ENCODE measurements at regions not wholly inside any gene's neighbourhood (a gene's known extent, or its start where the extent isn't known, plus 50 kb on each side); places are given as distances from the start of the nearest gene placed in this dataset.

DNA sequence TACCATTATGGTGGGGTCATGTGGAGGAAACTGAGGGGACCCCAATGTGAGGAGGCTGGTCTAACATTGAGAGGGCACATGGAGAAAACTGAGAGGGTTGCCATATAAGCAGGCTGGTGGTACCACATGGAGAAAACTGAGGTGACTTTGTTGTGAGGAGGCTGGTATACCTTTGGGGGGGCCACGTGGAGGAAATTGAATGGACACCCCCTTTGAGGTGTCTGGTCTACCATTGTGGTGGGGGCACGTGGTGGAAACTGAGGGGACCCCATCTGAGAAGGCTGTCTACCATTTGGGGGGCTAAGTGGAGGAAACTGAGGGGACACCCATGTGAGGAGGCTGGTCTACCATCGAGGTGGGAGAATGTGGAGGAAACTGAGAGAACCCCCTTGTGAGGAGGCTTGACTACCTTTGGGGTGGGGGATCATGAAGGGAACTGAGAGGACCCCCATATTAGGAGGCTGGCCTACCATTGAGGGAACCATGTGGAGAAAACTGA is 163.8 kb downstream of the FBLN2 start:
- H3K4me3 ChIP-seq (ENCODE audit: low read depth, low read length): no peak overlapping the region
- TF ChIP-seq, protein P1, sequence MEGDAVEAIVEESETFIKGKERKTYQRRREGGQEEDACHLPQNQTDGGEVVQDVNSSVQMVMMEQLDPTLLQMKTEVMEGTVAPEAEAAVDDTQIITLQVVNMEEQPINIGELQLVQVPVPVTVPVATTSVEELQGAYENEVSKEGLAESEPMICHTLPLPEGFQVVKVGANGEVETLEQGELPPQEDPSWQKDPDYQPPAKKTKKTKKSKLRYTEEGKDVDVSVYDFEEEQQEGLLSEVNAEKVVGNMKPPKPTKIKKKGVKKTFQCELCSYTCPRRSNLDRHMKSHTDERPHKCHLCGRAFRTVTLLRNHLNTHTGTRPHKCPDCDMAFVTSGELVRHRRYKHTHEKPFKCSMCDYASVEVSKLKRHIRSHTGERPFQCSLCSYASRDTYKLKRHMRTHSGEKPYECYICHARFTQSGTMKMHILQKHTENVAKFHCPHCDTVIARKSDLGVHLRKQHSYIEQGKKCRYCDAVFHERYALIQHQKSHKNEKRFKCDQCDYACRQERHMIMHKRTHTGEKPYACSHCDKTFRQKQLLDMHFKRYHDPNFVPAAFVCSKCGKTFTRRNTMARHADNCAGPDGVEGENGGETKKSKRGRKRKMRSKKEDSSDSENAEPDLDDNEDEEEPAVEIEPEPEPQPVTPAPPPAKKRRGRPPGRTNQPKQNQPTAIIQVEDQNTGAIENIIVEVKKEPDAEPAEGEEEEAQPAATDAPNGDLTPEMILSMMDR (IDR thresholded peaks at IDR 0.05; ENCODE audit: low read depth, low read length, missing control alignments): no peak
- in situ Hi-C loops (cut with HindIII; ENCODE audit: low sequenced_read_pairs): no loop called here
- DNase-seq (ENCODE audit: low read depth): no peak

DNA sequence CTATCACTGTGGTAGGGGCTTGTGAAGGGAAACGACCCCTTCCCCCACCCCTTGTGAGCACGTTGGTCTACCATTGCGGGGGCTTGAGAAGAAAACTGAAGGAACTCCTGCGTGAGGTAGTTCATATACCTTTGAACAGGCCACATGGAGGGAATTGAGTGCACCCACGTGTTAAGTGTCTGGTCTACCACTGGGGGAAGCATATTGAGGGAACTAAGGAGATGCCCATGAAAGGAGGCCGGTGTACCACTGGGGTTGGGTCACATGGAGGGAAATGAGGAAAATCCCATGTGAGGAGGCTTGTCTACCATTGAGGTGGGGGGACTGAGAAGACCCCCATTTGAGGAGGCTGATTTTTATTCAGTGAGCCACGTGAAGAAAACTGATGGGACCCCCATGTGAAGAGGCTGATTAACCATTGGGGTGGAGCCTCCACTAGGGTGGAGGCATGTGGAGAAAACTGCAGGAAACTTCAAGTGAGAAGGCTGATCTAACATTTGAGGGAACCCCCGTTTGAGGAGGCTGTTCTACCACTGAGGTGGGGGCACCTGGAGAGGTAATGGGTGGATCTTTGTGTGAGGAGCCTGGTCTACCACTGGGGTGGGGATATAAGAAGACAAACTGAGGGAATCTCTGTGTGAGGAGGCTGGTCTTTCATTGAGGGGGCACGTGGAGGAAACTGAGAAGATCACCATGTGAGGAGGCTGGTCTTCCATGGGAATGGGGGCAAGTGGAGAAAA is 163.2 kb downstream of the FBLN2 start:
- TF ChIP-seq, protein P1 (IDR thresholded peaks at IDR 0.05; ENCODE audit: low read depth, low read length, missing control alignments): no peak
- DNase-seq (ENCODE audit: low read depth): no peak
- in situ Hi-C loops (cut with HindIII; ENCODE audit: low sequenced_read_pairs): no loop called here
- no peak overlapping the region for H3K4me3 ChIP-seq (ENCODE audit: low read depth, low read length)

DNA sequence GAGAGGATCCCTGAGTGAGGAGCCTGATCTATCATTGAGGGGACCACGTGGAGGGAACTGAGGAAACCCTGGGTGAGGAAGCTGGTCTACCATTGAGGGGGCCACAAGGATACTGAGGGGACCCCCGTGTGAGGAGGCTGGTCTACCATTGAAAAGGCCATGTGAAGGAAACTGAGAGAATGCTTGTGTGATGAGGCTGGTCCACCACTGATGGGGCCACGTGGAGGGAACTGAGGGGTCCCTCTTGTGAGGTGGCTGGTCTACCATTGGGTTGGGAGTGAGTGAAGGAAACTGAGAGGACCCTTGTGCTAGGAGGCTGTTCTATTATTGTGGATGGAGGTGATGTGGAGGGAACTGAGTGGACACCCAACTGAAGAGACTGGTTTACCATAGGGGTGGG is 161.3 kb downstream of the FBLN2 start:
- DNase-seq (ENCODE audit: low read depth): no peak
- H3K4me3 ChIP-seq (ENCODE audit: low read depth, low read length): no peak overlapping the region
- TF ChIP-seq, protein P1 (IDR thresholded peaks at IDR 0.05; ENCODE audit: low read depth, low read length, missing control alignments): no peak
- in situ Hi-C loops (cut with HindIII; ENCODE audit: low sequenced_read_pairs): no loop called here

DNA sequence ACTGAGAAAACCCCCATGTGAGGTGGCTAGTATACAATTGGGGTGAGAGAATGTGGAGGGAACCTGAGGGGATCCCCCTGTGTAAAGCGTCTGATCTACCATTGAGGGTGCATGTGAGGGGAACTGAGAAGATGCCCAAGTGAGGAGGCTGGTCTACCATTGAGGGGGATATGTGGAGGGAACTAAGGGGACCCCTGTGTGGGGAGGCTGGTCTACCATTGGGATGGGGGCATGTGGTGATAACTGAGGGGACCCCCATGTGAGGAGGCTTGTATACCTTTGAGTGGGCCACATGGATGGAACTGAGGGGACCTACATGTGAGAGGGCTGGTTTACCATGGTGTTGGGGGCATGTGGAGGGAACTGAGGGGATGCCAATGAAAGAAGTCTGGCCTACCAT is 160.8 kb downstream of the FBLN2 start:
- no peak for DNase-seq (ENCODE audit: low read depth)
- TF ChIP-seq, protein P1 (IDR thresholded peaks at IDR 0.05; ENCODE audit: low read depth, low read length, missing control alignments): no peak
- no peak overlapping the region for H3K4me3 ChIP-seq (ENCODE audit: low read depth, low read length)
- in situ Hi-C loops (cut with HindIII; ENCODE audit: low sequenced_read_pairs): no loop called here

DNA sequence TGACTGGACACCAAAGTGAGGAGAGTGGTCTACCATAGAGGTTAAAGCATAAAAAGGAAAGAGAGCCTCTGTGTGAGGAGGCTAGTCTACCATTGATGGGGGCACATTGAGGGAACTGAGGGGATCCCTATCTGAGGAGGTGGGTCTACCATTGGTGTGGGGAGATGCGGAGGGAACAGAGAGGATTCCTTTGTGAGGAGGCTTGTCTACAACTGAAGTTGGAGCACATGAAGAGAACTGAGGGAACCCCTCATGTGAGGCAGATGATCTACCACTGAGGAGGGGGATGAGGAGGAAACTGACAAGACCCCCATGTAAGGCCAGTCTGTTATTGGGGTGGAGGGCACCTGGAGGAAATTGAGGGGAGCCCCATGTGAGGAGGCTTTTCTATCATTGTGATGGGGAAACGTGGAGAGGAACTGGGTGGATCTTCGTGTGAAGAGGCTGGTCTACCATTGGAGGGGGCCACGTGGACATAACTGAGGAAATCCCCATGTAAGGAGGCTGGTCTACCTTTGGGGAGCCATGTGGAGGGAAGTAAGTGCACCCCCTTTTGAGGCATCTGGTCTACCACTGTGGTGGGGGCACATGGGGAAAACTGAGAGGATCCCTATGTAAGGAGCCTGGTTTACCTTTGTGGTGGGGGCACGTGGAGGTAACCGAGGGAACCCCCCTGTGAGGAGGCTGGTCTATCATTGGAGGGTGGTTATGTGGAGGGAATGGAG is 160.1 kb downstream of the FBLN2 start:
- no peak overlapping the region for H3K4me3 ChIP-seq (ENCODE audit: low read depth, low read length)
- TF ChIP-seq, protein P1 (IDR thresholded peaks at IDR 0.05; ENCODE audit: low read depth, low read length, missing control alignments): no peak
- in situ Hi-C loops (cut with HindIII; ENCODE audit: low sequenced_read_pairs): no loop called here
- DNase-seq (ENCODE audit: low read depth): no peak

DNA sequence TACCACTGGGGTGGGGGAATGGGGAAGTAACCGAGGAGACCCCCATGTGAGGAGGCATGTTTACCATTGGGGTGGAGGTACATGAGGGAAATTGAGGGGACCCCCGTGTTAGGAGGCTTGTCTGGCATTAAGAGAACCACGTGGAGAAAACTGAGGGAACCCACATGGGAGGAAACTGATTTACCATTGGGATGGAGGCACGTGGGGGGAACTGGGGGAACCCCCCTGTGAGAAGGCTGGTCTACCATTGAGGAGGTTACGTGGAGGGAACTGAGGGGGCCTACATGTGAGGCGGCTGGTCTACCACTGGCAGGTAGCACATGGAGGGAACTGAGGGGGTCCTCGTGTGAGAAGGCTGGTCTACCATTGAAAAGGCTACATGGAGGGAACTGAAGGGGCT is 159.4 kb downstream of the FBLN2 start:
- in situ Hi-C loops (cut with HindIII; ENCODE audit: low sequenced_read_pairs): no loop called here
- TF ChIP-seq, protein P1 (IDR thresholded peaks at IDR 0.05; ENCODE audit: low read depth, low read length, missing control alignments): no peak
- no peak for DNase-seq (ENCODE audit: low read depth)
- H3K4me3 ChIP-seq (ENCODE audit: low read depth, low read length): no peak overlapping the region

Data from astrocyte of the cerebellum (primary cell).